Neural crest cell (in vitro differentiated cells): ENCODE measurements at regions not wholly inside any gene's neighbourhood (a gene's known extent, or its start where the extent isn't known, plus 50 kb on each side); places are given as distances from the start of the nearest gene placed in this dataset.

Source experiments
- DNase-seq: peaks from one replicate; pipeline ENCODE4 v3.0.0; 2021; ENCODE audit warnings: low read depth, mixed read lengths, low spot score
- H3K27ac Mint-ChIP-seq: one replicate; pipeline ENCODE4 v1.8.0; 2021; ENCODE audit warnings: mild to moderate bottlenecking, mixed read lengths; ENCODE audit not compliant: unreplicated experiment
- H3K27me3 Mint-ChIP-seq: 2 replicates; pipeline ENCODE4 v1.8.0; 2021; ENCODE audit warnings: low read depth, mild to moderate bottlenecking, mixed read lengths
- H3K36me3 Mint-ChIP-seq: 2 replicates; pipeline ENCODE4 v1.8.0; 2021; ENCODE audit warnings: low read depth, mild to moderate bottlenecking, mixed read lengths
- H3K4me1 Mint-ChIP-seq: 2 replicates; pipeline ENCODE4 v1.8.0; 2021; ENCODE audit warnings: mixed read lengths
- H3K4me3 Mint-ChIP-seq: one replicate; pipeline ENCODE4 v1.8.0; 2021; ENCODE audit warnings: mild to moderate bottlenecking, mixed read lengths
- H3K9me3 Mint-ChIP-seq: 2 replicates; pipeline ENCODE4 v1.8.0; 2021; ENCODE audit warnings: mixed read lengths
- CTCF ChIP-seq: fragments of 200-600 bp; sonication (generic); conservative IDR thresholded peaks from 2 replicates; pipeline ENCODE4 v1.5.0; 2021; ENCODE audit warnings: antibody characterized with exemption, mild to moderate bottlenecking

GRCh38 chr5:8740595-8740994 lies 805.3 kb downstream of the SEMA5A start:
- no peak for DNase-seq
- H3K9me3 Mint-ChIP-seq: peaks cover 18% of the 10 kb centered on the region
- H3K36me3 Mint-ChIP-seq: peaks cover 9% of the 10 kb centered on the region
- H3K4me3 Mint-ChIP-seq: no peak overlapping the region
- peak overlapping the region; percentile 23 for H3K27ac Mint-ChIP-seq
- TF ChIP-seq CTCF: no peak
- no peaks in the 10 kb centered on the region for H3K27me3 Mint-ChIP-seq
- H3K4me1 Mint-ChIP-seq: no peaks in the 10 kb centered on the region

GRCh38 chr5:8749556-8749955 lies 796.3 kb downstream of the SEMA5A start:
- no peak for DNase-seq
- no peak overlapping the region for H3K27ac Mint-ChIP-seq
- TF ChIP-seq CTCF: no peak
- no peak overlapping the region for H3K4me3 Mint-ChIP-seq
- H3K4me1 Mint-ChIP-seq: peaks cover 11% of the 10 kb centered on the region
- H3K27me3 Mint-ChIP-seq: no peaks in the 10 kb centered on the region
- peaks cover 2% of the 10 kb centered on the region for H3K9me3 Mint-ChIP-seq
- H3K36me3 Mint-ChIP-seq: peaks cover 3% of the 10 kb centered on the region

DNA sequence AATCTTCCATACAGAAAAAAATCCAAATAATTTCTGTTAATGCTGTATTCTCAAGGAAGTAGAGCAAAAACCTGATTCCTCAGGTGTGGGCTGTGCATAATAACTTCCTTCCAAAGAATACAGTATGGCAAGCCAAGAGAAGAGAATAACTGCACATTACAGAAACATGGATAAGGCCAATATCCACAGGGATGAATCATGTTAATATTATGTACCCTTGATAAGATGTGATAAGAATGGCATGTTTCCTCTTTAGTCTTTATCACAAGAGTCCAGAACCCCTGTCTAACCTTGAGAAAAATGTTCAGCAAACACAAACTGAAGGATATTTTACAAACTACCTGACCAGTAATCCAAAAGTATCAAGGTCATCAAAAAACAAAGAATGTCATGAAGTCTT lies 795.8 kb downstream of the SEMA5A start:
- Mint-ChIP-seq H3K9me3 (peaks cover under 1% of the 10 kb centered on the region), H3K27ac (no peak overlapping the region), H3K36me3 (peaks cover under 1% of the 10 kb centered on the region), H3K4me3 (no peak overlapping the region), H3K4me1 (peaks cover 11% of the 10 kb centered on the region), H3K27me3 (no peaks in the 10 kb centered on the region)
- no peak for TF ChIP-seq CTCF
- DNase-seq: no peak

- Mint-ChIP-seq H3K4me1 (peaks cover 11% of the 10 kb centered on the region), H3K27me3 (no peaks in the 10 kb centered on the region), H3K36me3 (no peaks in the 10 kb centered on the region), H3K4me3 (no peak overlapping the region), H3K9me3 (no peaks in the 10 kb centered on the region), H3K27ac (no peak overlapping the region)
- TF ChIP-seq CTCF: no peak
- DNase-seq: no peak
These were observed 793.9 kb downstream of the SEMA5A start for GRCh38 chr5:8751971-8752370.

DNA sequence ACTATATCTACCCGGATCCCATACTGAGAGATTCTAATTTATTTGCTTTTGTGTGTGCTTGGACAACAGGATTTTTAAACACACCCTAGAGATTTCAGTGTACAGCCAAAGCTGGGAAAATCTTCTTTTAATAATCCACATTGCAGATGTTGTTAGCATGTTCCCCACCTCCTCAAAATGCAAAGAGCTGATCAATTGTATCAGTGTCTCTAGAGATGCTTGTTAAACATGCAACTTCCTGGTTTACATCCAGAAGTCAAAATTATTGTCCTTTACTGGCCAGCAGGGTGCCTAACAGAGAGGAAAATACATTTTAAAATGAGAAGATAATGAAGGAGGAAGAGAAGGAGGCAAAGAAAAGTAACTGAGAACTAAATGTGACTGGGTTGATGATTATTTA lies 793.3 kb downstream of the SEMA5A start:
- peak; percentile 32 for TF ChIP-seq CTCF
- no peaks in the 10 kb centered on the region for H3K36me3 Mint-ChIP-seq
- no peak overlapping the region for H3K4me3 Mint-ChIP-seq
- no peak for DNase-seq
- H3K27ac Mint-ChIP-seq: no peak overlapping the region
- no peaks in the 10 kb centered on the region for H3K9me3 Mint-ChIP-seq
- H3K27me3 Mint-ChIP-seq: no peaks in the 10 kb centered on the region
- peaks cover 11% of the 10 kb centered on the region for H3K4me1 Mint-ChIP-seq
